Stimulated activated CD4-positive, alpha-beta T cell treated with anti-CD3 and anti-CD28 coated beads, Interleukin-4, amount 100 ng/mL, for 24 hours (primary cell): ENCODE measurements at regions not wholly inside any gene's neighbourhood (a gene's known extent, or its start where the extent isn't known, plus 50 kb on each side); places are given as distances from the start of the nearest gene placed in this dataset.

Source experiments
- DNase-seq: peaks from one replicate; pipeline ENCODE4 v3.0.0-alpha.2; 2020

DNA sequence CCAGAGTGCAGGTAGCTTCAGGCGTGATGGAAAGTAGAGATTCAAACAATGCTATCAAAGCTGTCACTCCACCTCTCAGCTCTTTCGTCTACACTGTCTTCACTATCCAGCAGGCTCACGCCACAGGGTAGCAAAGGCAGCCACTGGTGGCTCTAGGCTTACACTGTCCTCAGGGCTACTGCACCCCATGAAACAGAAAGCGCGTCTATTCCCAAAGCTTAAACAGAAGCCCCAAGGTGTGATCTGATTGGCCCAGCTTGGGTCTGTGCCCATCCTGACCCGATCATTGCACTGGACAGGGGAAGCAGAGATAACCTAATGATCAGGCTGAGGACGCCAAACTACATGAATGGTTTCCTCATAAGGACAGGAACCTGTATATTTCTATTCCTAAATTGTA lies 100.1 kb downstream of the PDCL3 start:
- no peak for DNase-seq

DNA sequence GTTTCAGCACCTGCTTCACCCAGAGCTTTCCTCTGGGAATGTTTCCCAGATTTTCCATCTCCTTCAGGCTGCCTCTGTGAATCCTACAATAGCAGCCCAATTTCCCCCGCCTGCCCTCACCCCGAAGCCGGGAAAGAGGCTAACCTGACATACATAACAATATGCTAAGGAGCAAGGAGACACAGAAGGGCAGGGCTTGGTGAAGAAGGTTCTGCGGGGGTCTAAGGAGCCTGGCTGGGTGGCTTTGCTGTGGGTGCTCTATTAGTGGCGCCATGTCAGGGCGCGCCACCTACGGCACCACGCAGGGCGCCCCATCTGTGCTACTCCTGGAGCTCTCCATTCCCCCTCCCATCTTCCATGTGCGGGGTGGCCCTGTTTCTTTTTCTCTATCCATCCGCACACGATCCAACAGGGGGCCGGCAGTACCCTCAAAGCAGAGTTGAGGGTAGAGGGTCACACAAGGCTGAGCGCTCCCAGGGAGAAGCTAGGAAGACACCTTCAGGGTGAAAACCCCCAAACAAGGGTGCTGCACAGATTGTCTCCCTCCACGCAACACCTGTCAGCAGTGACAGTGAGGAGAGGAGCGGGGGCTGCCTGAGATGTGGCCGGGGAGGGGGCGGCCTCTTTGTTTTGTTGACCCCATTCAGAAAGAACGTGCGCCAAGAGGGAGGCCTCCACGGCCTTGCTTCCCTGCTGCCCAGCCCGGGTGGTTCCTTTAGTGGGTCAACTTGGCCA lies 101.4 kb downstream of the PDCL3 start:
- DNase-seq, result no peak

DNA sequence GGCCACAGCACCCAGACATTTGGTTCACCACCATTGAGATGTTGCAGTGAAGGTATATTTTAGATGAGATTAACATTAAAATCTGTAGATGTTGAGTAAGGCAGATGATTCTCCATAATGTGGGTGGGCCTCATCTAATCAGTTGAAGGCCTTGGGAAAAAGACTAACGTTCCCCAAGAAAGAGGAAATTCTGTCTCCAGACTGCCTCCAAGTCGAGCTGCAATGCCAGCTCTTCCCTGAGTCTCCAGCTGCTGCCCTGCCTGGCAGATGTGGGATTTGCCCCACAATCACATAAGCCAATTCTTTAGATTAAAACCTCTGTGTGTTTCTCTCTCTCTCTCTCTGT lies 101.9 kb downstream of the PDCL3 start:
- no peak for DNase-seq

DNA sequence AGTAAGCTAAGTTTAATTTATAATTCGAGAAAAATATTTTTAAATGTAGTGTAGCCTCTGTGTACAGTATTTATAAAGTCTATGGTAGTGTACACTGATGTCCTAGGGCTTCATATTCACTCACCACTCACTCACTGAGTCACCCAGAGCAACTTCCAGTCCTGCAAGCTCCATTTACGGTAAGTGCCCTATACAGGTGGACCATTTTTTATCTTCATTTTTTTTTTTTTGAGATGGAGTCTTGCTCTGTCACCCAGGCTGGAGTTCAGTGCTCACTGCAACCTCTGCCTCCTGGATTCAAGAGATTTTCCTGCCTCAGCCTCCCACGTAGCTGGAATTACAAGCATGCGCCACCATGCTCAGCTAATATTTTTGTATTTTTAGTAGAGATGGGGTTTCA lies 104.2 kb downstream of the PDCL3 start:
- DNase-seq, result no peak

DNA sequence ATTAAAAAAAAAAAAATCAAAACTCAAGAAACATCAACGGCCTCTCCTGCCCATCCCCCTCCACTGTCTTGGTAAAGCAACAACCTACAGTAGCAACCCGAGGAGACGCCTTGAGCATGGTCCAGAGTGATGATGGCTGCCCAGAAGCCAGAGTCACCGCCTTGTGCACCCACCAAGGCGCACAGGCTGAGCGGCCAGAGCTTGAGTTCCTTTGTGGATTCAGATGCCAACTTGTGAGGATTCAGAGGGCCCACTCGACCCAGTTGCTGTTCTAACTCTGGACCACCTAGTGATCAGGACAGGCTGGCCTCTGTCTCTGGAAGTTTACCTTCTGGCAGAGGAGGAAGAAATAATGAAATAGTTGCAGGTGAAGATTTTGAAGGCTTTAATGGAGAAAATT lies 105.0 kb downstream of the PDCL3 start:
- DNase-seq, result no peak

DNA sequence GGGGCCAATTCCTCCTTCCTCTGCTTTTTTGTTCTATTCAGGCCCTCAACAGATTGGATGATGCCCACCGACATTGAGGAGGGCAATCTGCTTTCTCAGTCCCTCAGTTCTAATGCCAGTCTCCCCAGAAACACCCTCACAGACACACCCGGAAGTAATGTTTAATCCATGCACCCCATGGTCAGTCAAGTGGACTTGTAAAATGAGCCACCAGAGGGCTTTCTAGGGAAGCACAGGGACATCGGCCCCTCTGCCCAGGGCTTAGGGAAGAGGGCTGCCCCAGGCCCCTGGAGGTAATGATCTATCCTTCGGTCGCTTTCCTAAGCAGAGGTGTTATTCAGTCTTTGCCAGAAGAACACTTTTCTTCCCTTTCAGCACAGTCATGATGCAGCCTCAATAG lies 107.4 kb downstream of the PDCL3 start:
- no peak for DNase-seq

DNA sequence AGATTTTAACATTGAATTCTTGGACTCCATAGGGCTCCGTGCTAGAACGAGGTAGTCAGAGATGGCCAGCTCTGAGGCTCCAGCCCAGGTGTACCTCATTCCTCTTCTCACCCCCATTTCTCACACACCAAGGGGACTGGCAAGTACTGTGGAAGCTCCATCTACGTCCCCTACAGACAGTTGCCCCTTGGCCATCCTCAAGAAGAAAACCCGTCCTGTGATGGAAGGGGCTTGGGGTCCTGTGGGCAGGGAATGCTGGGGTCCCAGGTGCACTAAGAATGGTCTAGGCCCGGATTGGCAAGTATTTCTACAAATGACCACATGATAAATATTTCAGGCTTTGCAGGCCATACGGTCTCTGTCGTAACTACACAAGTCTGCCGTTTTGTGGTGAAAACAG lies 110.3 kb downstream of the PDCL3 start:
- DNase-seq, result no peak

DNA sequence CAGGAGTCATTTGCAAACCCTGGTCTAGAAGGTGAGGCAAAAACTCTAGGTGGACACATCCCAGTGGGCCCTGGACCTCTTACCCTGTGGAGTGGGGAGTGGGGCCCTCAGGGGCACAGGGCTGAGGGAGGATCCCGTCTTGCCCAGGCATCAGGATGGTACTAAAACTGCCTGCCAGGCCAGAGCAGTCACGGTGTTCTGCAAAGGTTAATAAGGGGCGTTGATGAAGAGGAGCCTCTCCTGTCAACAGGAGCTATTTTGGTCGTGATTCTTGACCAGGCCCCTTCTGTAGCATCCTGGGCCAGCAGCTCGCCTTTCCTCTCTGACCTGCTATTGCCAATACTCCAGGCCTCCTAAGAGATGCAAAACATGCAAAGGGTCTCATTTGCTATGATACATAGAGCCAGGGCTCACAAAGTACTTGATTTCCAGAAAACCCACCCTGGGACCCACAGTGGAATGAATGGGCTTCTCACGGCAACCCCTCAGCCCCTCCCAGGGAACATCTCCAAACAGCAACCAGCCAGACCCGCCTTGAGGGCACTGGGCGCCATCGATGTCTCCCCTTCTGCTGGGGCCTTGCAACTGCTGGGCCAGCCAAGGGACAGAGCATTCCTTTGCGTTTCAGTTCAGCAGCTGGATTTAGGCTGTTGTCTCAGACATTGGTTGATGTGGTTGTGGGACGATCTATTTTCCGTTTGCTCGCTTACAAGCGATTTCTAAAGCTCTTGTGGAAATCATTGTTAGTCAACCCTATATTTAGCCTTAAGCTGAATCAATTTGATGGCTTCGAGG lies 111.1 kb downstream of the PDCL3 start:
- DNase-seq, result no peak

DNA sequence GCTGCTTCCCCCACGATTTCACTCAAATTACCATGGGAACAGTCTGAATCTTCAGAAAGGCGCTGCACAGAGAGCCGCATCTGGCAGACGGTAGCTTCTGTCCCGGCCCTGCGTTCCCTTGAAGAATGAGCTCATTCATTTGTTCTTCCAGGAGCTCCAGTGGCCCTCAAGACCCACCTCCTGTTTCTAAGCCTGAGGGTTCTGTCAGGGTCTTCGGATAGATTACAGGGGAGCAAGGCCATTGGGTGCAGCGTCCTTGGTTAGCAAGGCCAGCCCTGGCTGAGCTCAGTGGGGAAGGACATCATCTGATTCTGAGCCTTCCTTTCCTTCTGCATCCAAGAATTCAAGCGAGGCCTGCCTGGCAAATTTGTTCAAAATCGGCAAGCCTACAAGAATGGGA lies 111.9 kb downstream of the PDCL3 start:
- no peak for DNase-seq

DNA sequence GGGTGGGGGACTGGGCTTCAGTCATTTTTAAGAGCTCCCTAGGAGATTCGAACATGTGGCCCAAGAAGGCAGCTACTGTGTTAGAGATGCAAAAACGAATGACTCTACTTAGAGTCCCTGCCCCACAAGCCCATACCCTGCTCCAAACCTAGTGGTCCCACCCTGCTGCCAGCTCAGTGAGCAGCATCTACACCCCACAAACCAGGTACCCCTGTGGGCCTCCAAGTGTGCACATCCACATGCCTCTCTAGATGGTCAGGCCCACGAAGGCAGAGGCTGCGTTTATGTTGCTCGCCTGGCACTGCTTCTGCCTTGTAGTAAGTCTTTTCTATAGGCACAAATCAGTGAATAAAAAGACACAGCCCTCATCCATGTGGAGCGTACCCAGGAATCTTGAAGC lies 112.6 kb downstream of the PDCL3 start:
- DNase-seq, result no peak

DNA sequence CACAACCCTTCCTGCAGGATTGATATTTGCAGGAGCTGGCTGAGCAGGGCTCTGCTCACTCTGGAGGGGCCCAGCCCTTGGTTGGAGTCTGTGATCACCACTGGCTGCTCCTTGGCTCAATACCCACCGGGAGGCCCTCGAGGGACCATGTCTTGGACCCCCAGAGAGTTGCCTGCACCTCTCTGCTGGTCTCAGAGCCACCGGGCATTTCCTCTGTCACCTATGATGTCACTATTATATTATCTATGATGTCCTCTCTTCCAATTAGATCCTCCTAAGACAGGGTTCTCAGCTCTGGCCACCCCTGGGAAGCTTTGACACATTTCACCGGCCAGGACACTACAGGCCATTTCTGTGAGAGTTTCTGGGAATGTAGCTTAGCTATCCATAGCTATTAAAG lies 113.1 kb downstream of the PDCL3 start:
- DNase-seq, result no peak

DNA sequence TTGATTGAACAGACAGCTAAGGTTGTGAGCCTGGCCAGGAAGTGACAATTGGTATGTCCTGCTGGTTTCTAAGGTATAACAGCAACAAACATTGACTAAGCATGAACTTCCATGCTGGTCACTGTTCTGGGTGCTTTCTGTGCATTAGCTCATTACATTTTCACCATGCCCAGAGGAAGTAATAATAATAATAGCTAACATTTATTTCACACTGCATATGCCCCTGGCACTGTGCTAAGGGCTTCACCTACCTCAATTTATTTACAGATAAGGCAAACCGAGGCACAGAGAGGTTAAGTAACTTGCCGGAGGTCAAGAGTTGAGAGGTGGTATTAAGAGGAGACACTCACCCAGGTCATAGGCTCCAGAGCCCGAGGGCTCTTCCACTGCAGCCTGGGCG lies 113.6 kb downstream of the PDCL3 start:
- no peak for DNase-seq

DNA sequence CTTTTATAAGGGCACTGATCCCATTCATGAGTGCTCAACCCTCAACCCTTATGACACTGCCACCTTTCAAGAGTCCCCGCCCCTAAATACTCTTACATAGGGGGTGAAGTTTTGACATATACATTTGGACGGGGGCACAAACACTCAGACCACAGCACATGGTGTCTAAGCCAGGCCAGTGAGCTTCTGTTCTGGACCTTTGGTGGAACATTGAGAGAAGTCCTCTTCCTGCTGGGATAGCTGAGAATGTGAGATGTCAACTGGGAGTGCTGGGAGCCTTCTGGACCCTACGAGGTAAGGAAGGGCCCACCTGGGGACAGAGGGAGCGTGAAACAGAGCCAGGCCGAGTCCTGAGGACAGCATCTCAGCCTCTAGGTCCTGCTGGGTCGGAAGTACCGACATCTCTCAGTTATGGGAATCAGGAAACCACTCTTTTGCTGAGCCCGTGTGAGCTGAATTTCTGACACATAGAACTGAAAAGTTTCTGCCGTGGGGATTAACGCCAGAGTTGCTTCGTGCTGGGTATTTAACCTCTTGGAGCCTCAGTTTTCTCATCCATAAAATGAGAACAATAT lies 114.9 kb downstream of the PDCL3 start:
- DNase-seq, result no peak

DNA sequence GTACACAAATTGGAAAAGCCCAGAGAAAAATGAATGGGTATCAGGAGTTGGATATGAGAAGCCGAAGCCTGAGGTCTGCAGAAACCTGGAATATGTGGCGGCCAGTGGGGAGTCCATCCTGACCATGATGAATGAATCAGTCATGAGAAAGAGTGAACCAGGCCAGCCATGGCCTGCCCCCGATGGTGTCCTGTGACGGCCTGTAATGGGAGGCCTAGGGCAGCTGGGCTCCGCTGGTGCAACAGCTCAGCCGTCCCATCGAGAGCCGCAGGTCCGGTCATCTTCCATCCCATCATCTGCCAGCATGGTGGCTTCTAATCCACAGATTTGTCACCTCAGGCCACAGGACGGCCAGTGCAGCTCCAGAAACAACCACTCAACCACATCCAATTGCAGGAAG lies 116.4 kb downstream of the PDCL3 start:
- no peak for DNase-seq

DNA sequence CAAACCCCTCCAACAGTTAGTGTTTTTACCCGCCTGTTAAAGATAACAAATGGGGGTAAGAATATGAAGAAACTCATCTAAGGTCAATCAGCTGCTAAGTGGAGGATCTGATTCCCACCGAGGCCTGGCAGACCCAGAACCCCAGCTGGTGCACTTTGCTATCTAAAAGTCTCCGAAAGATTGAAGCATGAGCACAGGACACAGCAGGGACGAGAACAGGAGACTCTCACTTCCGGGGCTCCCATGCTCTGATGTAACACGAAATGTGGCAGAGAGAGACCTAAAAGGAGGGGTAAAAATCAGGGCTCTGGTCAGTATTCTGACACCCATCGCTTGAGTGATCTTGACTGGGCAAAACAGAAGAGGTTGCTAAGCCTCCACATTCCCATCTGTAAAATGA lies 119.7 kb downstream of the PDCL3 start:
- no peak for DNase-seq

DNA sequence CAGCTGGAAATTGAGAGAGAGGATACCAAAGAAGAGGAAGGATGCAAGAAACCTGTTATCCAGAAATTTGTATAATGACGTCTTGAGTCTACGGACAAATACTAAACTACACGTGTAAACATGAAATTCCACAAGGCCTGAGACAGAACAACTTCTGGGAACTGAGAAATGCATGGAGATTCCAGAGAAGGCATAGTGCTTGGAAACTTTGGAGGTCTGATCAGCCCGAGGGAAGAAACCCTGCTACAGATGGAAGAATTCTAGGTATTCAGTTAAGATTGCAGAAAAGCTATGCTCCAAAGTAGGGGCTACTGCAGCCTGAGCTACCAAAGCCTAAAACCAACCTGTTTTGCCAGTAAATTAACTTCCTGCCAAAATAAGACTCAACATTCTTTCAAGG lies 120.4 kb downstream of the PDCL3 start:
- no peak for DNase-seq

DNA sequence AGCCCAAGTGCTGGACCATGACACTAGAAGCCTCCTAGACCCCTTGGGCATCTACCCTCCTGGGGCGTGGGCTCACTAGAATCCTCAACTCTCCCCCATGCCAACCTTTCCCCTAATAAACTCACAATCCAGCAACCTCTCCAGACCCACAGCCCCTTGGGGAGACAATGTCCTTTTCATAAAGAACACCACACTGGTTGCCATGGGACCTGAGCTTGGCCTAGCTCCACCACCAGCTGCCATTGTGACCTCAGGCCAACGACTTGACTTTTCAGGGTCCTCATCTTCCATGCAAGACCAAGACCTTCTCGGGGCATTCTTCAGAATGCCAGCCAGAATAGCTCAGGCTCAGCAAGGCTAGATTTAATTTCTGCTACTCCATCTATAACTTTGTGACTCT lies 128.1 kb upstream of the NPAS2 start:
- no peak for DNase-seq

DNA sequence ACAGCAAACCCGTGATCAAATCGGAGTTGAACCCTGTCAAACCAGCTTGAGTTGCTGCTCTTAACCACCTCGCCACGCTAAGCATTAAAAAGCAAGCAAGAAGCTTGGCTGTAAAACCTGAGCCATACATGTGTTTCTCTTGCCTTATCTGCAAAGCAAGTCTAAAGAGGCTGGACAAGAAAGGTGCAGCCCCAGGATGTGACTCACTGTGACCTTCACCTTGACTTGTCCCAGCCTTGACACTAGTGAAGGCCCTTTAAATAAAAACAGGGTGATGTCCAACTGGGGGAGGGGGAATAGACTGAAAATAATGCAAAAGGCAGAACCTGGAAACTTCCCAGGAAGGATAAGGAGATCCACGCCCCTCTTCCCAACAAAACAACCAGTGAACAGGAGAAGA lies 127.6 kb upstream of the NPAS2 start:
- no peak for DNase-seq

DNA sequence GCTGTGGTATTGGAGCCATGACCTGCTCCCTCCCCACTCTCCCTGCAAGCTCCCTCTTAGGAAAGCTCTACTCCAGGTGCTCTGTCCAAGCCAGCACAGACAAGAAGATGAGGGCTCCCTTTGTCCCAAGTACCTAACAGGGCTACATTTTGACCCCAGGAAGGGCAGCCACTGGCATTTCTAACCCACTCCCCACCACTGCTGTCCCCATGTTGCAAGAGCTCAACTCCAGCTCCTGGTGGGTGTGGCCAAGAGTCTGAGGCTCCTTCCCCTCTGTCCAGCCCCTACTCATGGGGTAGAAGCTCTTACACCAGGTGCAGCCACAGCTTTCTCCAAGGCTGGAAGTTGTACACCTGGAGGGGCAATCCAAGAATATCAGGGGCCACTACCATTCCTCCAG lies 127.0 kb upstream of the NPAS2 start:
- DNase-seq, result no peak

DNA sequence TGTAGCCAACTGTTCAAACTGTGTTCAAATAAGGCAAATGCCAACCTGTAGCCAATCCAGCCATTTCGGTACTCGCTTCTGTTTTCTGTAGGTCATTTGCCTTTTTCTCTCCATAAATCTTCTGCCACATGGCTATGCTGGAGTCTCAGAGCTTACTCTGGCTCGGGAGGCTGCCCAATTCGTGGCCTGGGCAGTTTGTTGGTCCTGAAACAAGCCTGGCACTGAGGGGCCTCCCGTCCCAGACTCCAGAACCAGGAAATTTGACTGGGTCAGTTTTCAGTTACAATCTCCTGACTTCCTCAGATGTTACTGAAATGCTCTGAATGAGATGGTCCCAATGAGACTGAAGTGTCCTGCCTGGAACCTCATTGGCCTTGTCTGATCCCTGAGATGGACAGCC lies 120.8 kb upstream of the NPAS2 start:
- no peak for DNase-seq

DNA sequence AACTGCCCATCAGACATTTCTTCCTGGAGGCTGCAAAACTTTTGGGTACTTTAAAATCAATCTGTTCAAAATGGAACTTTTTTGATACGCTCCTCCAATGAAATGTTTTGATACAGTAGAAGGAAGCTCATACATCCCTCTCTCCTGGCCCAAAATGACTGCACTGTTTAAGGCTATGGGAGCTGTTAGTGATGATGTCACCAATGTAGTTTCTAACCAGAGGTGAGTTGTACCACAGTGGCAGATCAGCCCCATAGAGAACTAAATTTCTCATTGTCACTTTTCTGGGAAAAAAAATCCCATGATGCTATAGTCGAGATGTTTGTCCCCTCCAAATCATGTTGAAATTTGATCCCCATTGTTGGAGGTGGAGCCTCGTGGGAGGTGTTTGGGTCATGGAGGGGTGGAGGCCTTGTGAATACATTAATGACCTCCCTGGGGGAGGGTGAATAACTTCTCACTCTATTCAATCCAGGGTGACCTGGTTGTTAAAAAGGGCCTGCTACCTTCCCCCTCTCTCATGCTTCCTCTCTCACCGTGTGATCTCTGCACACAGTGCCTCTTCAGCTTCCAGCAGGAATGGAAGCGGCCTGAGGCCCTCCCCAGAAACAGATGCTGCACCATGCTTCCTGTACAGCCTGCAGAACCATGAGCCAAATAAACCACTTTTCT lies 117.4 kb upstream of the NPAS2 start:
- no peak for DNase-seq

DNA sequence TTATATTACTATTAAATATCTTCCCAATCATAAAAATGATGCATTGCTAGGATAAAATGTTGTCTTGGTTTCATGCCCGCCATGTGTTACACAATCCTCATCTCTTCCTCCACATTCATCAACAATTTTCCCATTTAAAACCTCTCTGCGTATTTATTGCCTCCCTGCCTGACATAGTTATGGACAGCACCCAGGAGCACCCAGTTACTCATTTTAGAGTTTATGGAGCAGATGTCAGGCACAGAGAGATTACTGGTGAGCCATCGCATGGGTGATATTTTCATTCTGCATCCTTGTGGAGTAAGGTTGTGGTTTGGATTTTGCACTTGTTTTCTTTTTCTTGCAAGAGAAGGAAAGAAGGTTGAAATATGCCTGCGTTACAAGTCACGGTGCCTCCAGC lies 116.7 kb upstream of the NPAS2 start:
- DNase-seq, result no peak

DNA sequence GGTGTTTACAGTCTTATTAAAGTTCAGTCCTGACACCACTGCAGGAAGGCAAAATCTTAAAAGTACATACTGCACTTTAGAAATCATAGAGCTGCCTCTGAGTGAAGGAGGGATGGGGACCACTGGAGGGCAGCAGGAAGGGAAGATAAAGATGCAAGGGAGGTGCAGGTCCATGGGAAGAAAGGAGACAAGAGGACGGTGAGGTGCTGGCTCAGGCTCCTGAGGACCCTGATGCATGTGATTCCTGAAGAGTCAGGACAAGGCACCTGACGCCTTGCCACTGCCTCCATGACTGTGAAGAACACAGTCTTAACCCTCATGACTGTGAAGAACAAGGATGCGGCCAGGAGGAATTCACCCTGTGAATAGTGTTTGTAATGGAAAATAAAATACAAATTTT lies 116.2 kb upstream of the NPAS2 start:
- no peak for DNase-seq

DNA sequence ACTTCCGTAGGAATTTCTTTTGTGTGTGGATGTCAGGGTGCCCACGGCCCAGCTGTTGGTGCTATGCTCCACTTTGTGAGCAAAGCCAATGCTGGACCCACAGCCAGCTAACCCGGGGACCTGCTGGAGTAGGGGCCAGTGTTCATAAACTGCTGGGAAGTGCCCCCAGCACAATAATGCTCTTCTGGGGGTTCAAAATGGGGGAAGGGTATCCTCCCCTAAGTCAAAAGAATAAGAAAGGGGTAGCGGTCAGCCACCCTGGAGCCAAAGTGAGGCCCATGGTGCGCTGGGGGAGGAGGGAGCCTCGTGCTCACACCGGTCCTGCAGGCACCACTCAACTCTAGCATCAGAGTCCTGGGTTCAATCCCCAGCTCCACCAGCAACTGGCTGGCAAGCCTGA lies 115.8 kb upstream of the NPAS2 start:
- no peak for DNase-seq
